ENCODE measurements at regions not wholly inside any gene's neighbourhood (a gene's known extent, or its start where the extent isn't known, plus 50 kb on each side); places are given as distances from the start of the nearest gene placed in this dataset.

DNA sequence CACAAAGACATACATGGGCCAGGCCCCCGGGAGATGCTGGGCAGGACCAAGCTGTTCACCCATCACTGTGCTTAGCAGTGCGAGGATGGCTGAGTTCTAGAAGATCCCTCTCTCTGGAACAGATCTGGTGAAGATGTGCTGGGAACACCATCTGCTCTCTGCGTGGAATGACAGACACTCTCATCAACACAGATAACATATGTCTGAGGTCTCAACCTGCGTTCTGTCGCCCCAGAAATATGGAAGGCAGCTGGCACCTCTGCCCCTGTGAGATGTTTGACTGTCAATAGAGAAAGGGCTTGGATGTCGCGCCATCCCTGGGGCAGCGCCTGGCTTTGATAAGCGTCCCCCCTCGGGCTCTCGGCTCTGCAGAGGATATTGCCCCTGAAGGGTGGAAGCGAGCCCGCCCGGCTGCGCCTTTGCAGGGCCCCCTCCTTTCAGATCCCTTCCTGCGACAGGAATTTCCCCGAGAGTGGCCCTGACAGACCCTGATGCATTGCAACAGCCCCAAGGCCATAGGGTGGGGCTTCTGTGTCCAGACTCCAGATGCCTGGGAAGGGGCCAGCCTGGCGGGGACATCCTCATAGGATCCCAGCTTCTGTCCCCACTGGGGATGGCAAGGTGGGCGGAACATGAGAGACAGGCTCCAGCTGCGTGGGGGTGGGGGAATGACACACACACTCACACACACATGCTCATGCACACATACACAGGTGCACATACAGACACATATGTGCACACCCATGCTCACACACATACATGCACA, 86.9 kb upstream of the ZNF469 start:
- Histone ChIP-seq H3K9me3 (ENCODE audit: insufficient read depth, low read depth, low read length) (no peaks in the 10 kb centered on the region), H3K4me1 (ENCODE audit: insufficient read depth, low read length) (peaks cover 23% of the 10 kb centered on the region), H3K9ac (ENCODE audit: low read length) (no peak overlapping the region), H3K4me2 (ENCODE audit: low read length) (no peak overlapping the region), H4K20me1 (ENCODE audit: insufficient read depth, low read length) (no peaks in the 10 kb centered on the region), H3K36me3 (ENCODE audit: insufficient read depth, low read length) (no peaks in the 10 kb centered on the region), H3K27me3 (ENCODE audit: insufficient read depth, low read length) (no peaks in the 10 kb centered on the region), H3K27ac (ENCODE audit: low read depth, low read length) (no peak overlapping the region), H3K4me3 (ENCODE audit: insufficient read depth, low read depth, low read length) (no peak overlapping the region), H3K79me2 (ENCODE audit: insufficient read depth, low read length) (no peaks in the 10 kb centered on the region), H2AFZ (ENCODE audit: low read depth, low read length) (no peak overlapping the region)
- Mint-ChIP-seq H3K9me3 (ENCODE audit: unreplicated experiment) (peaks cover 2% of the 10 kb centered on the region), H3K27me3 (ENCODE audit: low read depth, unreplicated experiment) (peaks cover 10% of the 10 kb centered on the region), H3K4me3 (ENCODE audit: unreplicated experiment) (no peak overlapping the region), H3K27ac (ENCODE audit: unreplicated experiment) (no peak overlapping the region), H3K4me1 (ENCODE audit: low read depth, unreplicated experiment) (peaks cover 19% of the 10 kb centered on the region), H3K36me3 (ENCODE audit: low read depth, unreplicated experiment) (no peaks in the 10 kb centered on the region)
- TF ChIP-seq EZH2 (IDR thresholded peaks at IDR 0.05; ENCODE audit: insufficient read depth, low read length): no peak
- TF ChIP-seq, protein P1, sequence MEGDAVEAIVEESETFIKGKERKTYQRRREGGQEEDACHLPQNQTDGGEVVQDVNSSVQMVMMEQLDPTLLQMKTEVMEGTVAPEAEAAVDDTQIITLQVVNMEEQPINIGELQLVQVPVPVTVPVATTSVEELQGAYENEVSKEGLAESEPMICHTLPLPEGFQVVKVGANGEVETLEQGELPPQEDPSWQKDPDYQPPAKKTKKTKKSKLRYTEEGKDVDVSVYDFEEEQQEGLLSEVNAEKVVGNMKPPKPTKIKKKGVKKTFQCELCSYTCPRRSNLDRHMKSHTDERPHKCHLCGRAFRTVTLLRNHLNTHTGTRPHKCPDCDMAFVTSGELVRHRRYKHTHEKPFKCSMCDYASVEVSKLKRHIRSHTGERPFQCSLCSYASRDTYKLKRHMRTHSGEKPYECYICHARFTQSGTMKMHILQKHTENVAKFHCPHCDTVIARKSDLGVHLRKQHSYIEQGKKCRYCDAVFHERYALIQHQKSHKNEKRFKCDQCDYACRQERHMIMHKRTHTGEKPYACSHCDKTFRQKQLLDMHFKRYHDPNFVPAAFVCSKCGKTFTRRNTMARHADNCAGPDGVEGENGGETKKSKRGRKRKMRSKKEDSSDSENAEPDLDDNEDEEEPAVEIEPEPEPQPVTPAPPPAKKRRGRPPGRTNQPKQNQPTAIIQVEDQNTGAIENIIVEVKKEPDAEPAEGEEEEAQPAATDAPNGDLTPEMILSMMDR (IDR thresholded peaks at IDR 0.05; ENCODE audit: insufficient read depth, low read depth, low read length): no peak
- DNase-seq (ENCODE audit: low read depth) (no peak), FAIRE-seq (no peak)

DNA sequence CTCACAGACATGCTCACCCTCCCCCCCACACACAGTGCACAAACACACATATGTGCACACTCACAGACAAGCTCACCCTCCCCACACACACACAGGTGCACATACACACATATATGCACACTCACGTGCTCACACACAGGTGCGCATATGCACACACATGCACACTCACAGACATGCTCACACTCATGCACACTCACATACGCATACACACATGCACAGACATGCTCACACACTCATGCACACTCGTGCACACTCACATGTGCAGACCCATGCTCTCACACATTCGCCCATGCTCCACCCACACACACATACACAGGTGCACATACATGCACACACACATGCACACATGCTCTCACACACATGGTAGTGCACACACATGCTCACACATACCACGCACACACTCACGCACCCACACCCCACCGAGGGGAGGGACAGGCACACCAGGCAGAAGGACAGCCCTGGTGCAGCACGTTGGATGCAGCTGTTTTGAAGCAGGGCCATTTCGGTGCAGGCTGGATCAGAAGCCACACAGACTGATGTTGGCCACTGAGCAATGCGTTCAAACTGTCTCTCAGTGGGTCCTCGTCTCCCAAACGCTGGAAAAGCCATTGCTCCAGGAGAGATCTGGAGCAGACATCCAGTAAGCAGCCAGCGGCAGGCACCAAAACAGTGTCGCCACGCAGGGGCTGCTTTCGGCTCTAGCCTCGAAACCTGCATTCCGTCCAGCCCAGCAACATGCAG, 86.2 kb upstream of the ZNF469 start:
- Mint-ChIP-seq H3K27ac (ENCODE audit: unreplicated experiment) (no peak overlapping the region), H3K4me1 (ENCODE audit: low read depth, unreplicated experiment) (peaks cover 19% of the 10 kb centered on the region), H3K4me3 (ENCODE audit: unreplicated experiment) (no peak overlapping the region), H3K9me3 (ENCODE audit: unreplicated experiment) (peaks cover 2% of the 10 kb centered on the region), H3K36me3 (ENCODE audit: low read depth, unreplicated experiment) (no peaks in the 10 kb centered on the region), H3K27me3 (ENCODE audit: low read depth, unreplicated experiment) (peaks cover 5% of the 10 kb centered on the region)
- H3K27ac ChIP-seq (ENCODE audit: low read depth, low read length): no peak overlapping the region
- H3K36me3 ChIP-seq (ENCODE audit: insufficient read depth, low read length): no peaks in the 10 kb centered on the region
- H3K27me3 ChIP-seq (ENCODE audit: insufficient read depth, low read length): no peaks in the 10 kb centered on the region
- no peaks in the 10 kb centered on the region for H3K9me3 ChIP-seq (ENCODE audit: insufficient read depth, low read depth, low read length)
- FAIRE-seq: no peak
- no peak overlapping the region for H2AFZ ChIP-seq (ENCODE audit: low read depth, low read length)
- H3K9ac ChIP-seq (ENCODE audit: low read length): no peak overlapping the region
- H3K79me2 ChIP-seq (ENCODE audit: insufficient read depth, low read length): no peaks in the 10 kb centered on the region
- TF ChIP-seq, protein P1 (IDR thresholded peaks at IDR 0.05; ENCODE audit: insufficient read depth, low read depth, low read length): no peak
- no peak for TF ChIP-seq EZH2 (IDR thresholded peaks at IDR 0.05; ENCODE audit: insufficient read depth, low read length)
- no peaks in the 10 kb centered on the region for H4K20me1 ChIP-seq (ENCODE audit: insufficient read depth, low read length)
- no peak for DNase-seq (ENCODE audit: low read depth)
- no peak overlapping the region for H3K4me3 ChIP-seq (ENCODE audit: insufficient read depth, low read depth, low read length)
- peaks cover 23% of the 10 kb centered on the region for H3K4me1 ChIP-seq (ENCODE audit: insufficient read depth, low read length)
- H3K4me2 ChIP-seq (ENCODE audit: low read length): no peak overlapping the region
